Left lung (tissue), 4 donors: ENCODE measurements at regions not wholly inside any gene's neighbourhood (a gene's known extent, or its start where the extent isn't known, plus 50 kb on each side); places are given as distances from the start of the nearest gene placed in this dataset.
"Not testable (repeated sequence)": the region's sequence is repeated elsewhere in the genome, so short reads cannot be mapped to it uniquely, and the experiment has no call there.

Source experiments
- ATAC-seq: fragments of 200-7000 bp; cut with Tn5 transposase; one replicate; pipeline ENCODE4 v1.9.1; 2020; ENCODE audit warnings: moderate library complexity
- DNase-seq, 4 donors: peaks; one replicate each; pipeline ENCODE4 v3.0.0-alpha.2; 2013 to 2020
- H3K27ac ChIP-seq, 2 donors: fragments of 200-600 bp; sonication (generic) in 1 of 2; one replicate each; pipeline versions ENCODE4 v1.5.0 to v1.8.0; 2020 to 2021
- H3K27me3 ChIP-seq, 2 donors: fragments of 200-600 bp; sonication (generic) in 1 of 2; one replicate each; pipeline versions ENCODE4 v1.5.0 to v1.8.0; 2020 to 2021
- H3K36me3 ChIP-seq, 2 donors: fragments of 200-600 bp; sonication (generic) in 1 of 2; one replicate each; pipeline versions ENCODE4 v1.5.0 to v1.8.0; 2020 to 2021
- H3K4me1 ChIP-seq, 2 donors: fragments of 200-600 bp; one replicate each; pipeline ENCODE4 v1.8.0; 2021
- H3K4me3 ChIP-seq, 2 donors: fragments of 200-600 bp; sonication (generic) in 1 of 2; one replicate each; pipeline versions ENCODE4 v1.5.0 to v1.8.0; 2020 to 2021; ENCODE audit warnings: mild to moderate bottlenecking in 1 of 2
- H3K9me3 ChIP-seq, 2 donors: fragments of 200-600 bp; sonication (generic) in 1 of 2; one replicate each; pipeline versions ENCODE4 v1.5.0 to v1.8.0; 2020 to 2021
- intact Hi-C, 2 donors: fragments of 100-400 bp; cut with DNase I; formaldehyde crosslinking; loops; one replicate each; pipeline versions ENCODE4 v1.11.2 to v1.14.2; 2022
- TF ChIP-seq, protein P1 (sequence below), 2 donors: fragments of 200-600 bp; sonication (generic) in 1 of 2; IDR thresholded peaks; one replicate each; pipeline versions ENCODE4 v1.5.0 to v1.8.0; 2021; ENCODE audit warnings: antibody characterized with exemption in 2 of 2
- donor health status: DM: no; HTN: yes; CAD: no.
- donor health status: DM: no; HTN: no; CAD: no.

DNA sequence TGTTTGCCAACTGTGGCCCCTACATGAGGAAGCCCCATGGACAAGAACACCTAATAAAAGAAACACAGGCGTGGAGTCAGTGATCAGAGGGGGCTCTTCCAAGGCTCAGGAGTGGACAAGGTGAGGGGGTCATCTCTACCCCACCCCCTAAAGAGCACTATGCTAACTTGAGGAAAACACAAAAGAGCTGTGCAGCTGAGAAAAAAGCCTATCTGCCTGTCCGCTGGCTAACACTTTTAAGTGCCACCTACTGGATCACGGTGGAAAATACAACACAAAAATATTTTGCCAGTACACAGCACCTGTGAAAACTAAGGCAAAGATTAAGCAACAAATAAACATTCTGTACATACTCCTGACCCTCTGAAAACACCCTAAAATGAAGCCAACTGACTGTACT, 53.1 kb upstream of the COBL start:
- Histone ChIP-seq H3K4me1 (no peaks in the 10 kb centered on the region), H3K9me3 (no peaks in the 10 kb centered on the region), H3K4me3 (no peak overlapping the region), H3K27me3 (no peaks in the 10 kb centered on the region), H3K27ac (no peak overlapping the region), H3K36me3 (no peaks in the 10 kb centered on the region)
- DNase-seq (no peak), ATAC-seq (peak; percentile 61)
- intact Hi-C loops = loop anchor here in 1 of 2 donors (5.0 kb wide), 1 partner anchor 207 kb away; no protein-coding TSS in a partner anchor
- TF ChIP-seq, protein P1, sequence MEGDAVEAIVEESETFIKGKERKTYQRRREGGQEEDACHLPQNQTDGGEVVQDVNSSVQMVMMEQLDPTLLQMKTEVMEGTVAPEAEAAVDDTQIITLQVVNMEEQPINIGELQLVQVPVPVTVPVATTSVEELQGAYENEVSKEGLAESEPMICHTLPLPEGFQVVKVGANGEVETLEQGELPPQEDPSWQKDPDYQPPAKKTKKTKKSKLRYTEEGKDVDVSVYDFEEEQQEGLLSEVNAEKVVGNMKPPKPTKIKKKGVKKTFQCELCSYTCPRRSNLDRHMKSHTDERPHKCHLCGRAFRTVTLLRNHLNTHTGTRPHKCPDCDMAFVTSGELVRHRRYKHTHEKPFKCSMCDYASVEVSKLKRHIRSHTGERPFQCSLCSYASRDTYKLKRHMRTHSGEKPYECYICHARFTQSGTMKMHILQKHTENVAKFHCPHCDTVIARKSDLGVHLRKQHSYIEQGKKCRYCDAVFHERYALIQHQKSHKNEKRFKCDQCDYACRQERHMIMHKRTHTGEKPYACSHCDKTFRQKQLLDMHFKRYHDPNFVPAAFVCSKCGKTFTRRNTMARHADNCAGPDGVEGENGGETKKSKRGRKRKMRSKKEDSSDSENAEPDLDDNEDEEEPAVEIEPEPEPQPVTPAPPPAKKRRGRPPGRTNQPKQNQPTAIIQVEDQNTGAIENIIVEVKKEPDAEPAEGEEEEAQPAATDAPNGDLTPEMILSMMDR (IDR thresholded peaks at IDR 0.05) = peak in 1 of 2 donors; percentile 20

DNA sequence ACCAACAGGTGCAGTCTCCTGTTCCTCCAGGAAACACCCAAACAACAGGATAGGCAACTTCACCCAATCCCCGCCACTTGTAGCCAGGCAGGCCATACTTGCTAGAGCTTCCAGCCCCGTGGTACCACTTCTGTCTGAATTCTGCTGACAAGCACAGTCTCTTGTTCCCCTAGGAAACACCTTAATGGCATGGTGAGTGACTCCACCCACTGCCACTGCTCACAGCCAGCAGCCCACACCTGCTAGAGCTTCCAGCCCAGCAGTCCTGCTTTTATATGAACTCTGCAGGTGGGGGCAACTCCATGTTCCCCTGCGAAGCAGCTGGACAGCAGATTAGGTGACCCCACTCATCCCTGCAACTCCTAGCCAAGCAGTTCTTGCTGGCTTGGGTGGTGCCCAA, 52.6 kb upstream of the COBL start:
- not testable (repeated sequence) for H3K27ac ChIP-seq, H3K27me3 ChIP-seq, DNase-seq, H3K36me3 ChIP-seq, H3K9me3 ChIP-seq, H3K4me1 ChIP-seq, H3K4me3 ChIP-seq
- ATAC-seq = peak; percentile 40
- intact Hi-C loops = loop anchor here in 1 of 2 donors (5.0 kb wide), 1 partner anchor 207 kb away; no protein-coding TSS in a partner anchor

DNA sequence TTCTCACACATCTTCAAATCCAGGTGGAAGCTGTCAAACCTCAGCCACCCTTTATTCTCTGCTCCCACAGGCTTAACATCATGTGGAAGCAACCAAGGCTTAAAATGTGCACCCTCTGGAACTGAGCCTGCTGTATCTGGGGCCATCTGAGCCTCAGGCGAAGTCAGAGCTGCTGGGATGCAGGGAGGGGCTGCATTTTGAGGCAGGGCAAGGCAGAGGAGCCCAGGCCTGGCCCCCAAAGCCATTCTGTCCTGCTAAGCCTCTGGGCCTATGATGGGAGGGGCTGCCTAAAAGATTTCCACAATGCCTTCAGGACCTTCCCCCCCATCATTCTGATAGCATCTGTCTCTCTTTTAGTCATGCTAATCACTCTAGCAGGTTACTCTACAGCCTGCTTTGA, 51.7 kb upstream of the COBL start:
- H3K9me3 ChIP-seq = no peaks in the 10 kb centered on the region
- H3K27ac ChIP-seq = no peak overlapping the region
- DNase-seq (no peak), ATAC-seq (no peak)
- intact Hi-C loops = loop anchor here in 1 of 2 donors (5.0 kb wide), 1 partner anchor 206 kb away; no protein-coding TSS in a partner anchor
- H3K36me3 ChIP-seq = no peaks in the 10 kb centered on the region
- H3K27me3 ChIP-seq = no peaks in the 10 kb centered on the region
- H3K4me1 ChIP-seq = no peaks in the 10 kb centered on the region
- no peak overlapping the region for H3K4me3 ChIP-seq
- TF ChIP-seq, protein P1 (IDR thresholded peaks at IDR 0.05) = no peak

DNA sequence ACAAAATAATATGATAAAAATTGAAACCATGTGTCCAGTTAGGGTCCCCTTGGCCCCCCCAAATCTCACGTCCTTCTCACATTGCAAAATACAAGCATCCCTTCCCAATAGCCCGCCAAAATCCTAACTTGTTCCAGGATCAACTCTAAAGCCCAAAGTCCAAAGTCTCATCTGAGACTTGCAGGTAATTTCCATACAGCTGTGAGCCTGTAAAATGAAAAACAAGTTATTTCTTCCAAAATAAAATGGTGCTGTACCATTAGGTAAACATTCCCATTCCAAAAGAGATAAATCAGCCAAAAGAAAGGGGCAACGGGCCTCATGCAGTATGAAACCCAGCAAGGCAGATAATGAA, 51.0 kb upstream of the COBL start:
- H3K27me3 ChIP-seq = no peaks in the 10 kb centered on the region
- H3K27ac ChIP-seq = no peak overlapping the region
- ATAC-seq = no peak
- no peak for DNase-seq
- H3K4me1 ChIP-seq = no peaks in the 10 kb centered on the region
- no peaks in the 10 kb centered on the region for H3K9me3 ChIP-seq
- intact Hi-C loops = loop anchor here in 1 of 2 donors (5.0 kb wide), 1 partner anchor 205 kb away; no protein-coding TSS in a partner anchor
- TF ChIP-seq, protein P1 (IDR thresholded peaks at IDR 0.05) = no peak
- H3K36me3 ChIP-seq = no peaks in the 10 kb centered on the region
- no peak overlapping the region for H3K4me3 ChIP-seq

DNA sequence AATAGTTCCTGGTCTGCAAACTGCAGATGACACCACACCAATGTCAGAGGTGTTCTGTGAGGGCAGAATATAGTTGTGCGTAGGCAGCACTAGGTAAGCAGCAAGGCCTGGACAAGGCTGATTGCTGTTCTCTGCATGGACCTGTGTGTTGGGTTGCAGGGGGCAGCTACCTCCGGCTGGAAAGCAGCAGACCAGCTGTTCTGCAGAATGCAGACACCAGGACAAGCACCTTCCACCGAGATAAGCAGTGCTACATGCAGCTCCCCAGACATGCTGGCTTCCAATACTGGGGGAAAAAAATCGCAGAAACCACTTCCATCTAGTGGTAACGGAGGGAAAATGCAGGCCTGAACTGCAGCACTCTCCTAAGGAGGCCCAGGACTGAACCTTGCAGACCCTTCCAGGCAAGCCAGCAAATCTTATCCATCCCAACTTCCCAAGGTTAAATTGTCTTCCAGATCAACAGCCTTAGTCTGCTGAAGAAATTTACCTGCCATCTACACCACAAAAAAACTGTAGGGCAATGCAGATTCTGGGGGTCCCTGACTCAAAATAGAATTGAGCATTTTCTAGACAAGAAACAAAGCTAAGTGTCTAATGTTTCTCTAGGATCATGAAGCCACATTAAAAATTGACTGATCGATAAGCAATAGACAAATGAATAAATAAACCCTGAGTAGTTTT, 50.5 kb upstream of the COBL start:
- H3K36me3 ChIP-seq = no peaks in the 10 kb centered on the region
- intact Hi-C loops = loop anchor here in 1 of 2 donors (5.0 kb wide), 1 partner anchor 205 kb away; no protein-coding TSS in a partner anchor
- no peak overlapping the region for H3K4me3 ChIP-seq
- no peak overlapping the region for H3K27ac ChIP-seq
- H3K27me3 ChIP-seq = no peaks in the 10 kb centered on the region
- ATAC-seq = peak; percentile 97
- no peaks in the 10 kb centered on the region for H3K9me3 ChIP-seq
- H3K4me1 ChIP-seq = no peaks in the 10 kb centered on the region
- TF ChIP-seq, protein P1 (IDR thresholded peaks at IDR 0.05) = peak; percentile 60 to 67
- peak in 2 of 4 donors; percentile 44 to 73 for DNase-seq
